ENCODE measurements at regions not wholly inside any gene's neighbourhood (a gene's known extent, or its start where the extent isn't known, plus 50 kb on each side); places are given as distances from the start of the nearest gene placed in this dataset.

DNA sequence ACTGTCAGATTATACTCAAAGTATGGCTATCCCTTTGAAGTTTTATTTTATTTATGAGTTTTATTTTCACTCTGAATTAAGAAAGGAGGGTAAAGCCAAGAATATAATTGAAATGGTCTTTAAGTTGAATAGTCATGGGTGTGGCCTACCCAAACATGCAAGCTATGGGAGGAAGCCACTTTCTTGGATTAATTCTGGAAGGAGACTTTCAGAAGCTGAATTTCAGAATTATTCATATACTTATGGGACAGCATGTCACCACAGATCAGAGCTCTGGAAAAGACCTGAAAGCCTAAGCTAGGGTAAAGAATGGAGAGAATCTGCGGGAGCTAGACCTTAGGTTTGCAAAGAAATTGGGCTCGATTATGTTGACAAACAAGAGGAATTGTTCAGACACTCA is 242.4 kb upstream of the FKBP1C start:
- TF ChIP-seq ZBTB17 (tag by site-specific recombination; IDR thresholded peaks at IDR 0.05) (no peak), KLF7 (tag by site-specific recombination; IDR thresholded peaks at IDR 0.05; ENCODE audit: borderline replicate concordance) (no peak), SETDB1 (IDR thresholded peaks at IDR 0.05; ENCODE audit: insufficient read length, low read length) (no peak), ZBTB8A (tag by site-specific recombination; IDR thresholded peaks at IDR 0.05) (no peak), CTCF (tag by site-specific recombination; IDR thresholded peaks at IDR 0.05) (no peak), PBX3 (CRISPR knock-in tag; IDR thresholded peaks at IDR 0.05) (no peak), ZNF473 (tag by site-specific recombination; IDR thresholded peaks at IDR 0.05) (no peak), RBAK (tag by site-specific recombination; IDR thresholded peaks at IDR 0.05) (no peak), ZBTB26 (tag by site-specific recombination; optimal IDR thresholded peaks at IDR 0.05) (no peak), TCF7L2 (IDR thresholded peaks at IDR 0.05; ENCODE audit: borderline replicate concordance, low read depth, low read length) (no peak), ZFP41 (tag by site-specific recombination; IDR thresholded peaks at IDR 0.05; ENCODE audit: borderline replicate concordance) (no peak)
- TF ChIP-seq, protein P1, sequence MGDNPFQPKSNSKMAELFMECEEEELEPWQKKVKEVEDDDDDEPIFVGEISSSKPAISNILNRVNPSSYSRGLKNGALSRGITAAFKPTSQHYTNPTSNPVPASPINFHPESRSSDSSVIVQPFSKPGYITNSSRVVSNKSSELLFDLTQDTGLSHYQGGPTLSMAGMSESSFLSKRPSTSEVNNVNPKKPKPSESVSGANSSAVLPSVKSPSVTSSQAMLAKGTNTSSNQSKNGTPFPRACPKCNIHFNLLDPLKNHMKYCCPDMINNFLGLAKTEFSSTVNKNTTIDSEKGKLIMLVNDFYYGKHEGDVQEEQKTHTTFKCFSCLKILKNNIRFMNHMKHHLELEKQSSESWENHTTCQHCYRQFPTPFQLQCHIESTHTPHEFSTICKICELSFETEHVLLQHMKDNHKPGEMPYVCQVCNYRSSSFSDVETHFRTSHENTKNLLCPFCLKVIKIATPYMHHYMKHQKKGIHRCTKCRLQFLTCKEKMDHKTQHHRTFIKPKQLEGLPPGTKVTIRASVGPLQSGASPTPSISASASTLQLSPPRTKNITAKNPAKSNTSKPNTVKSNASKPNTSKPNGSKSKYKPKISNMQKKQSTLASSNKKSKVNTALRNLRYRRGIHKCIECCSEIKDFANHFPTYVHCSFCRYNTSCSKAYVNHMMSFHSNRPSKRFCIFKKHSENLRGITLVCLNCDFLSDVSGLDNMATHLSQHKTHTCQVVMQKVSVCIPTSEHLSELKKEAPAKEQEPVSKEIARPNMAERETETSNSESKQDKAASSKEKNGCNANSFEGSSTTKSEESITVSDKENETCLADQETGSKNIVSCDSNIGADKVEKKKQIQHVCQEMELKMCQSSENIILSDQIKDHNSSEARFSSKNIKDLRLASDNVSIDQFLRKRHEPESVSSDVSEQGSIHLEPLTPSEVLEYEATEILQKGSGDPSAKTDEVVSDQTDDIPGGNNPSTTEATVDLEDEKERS (tag by site-specific recombination; IDR thresholded peaks at IDR 0.05), result no peak
- TF ChIP-seq, protein P2, sequence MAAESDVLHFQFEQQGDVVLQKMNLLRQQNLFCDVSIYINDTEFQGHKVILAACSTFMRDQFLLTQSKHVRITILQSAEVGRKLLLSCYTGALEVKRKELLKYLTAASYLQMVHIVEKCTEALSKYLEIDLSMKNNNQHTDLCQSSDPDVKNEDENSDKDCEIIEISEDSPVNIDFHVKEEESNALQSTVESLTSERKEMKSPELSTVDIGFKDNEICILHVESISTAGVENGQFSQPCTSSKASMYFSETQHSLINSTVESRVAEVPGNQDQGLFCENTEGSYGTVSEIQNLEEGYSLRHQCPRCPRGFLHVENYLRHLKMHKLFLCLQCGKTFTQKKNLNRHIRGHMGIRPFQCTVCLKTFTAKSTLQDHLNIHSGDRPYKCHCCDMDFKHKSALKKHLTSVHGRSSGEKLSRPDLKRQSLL (tag by site-specific recombination; IDR thresholded peaks at IDR 0.05), result no peak
